Activated CD4-positive, alpha-beta T cell treated with anti-CD3 and anti-CD28 coated beads, Interleukin-2, amount 10 ng/mL, durations not matched to agents 7 days and 5 days (primary cell): ENCODE measurements at regions not wholly inside any gene's neighbourhood (a gene's known extent, or its start where the extent isn't known, plus 50 kb on each side); places are given as distances from the start of the nearest gene placed in this dataset.
"Not testable (repeated sequence)": the region's sequence is repeated elsewhere in the genome, so short reads cannot be mapped to it uniquely, and the experiment has no call there.

Experiments used
- CTCF ChIA-PET: fragments of 350-600 bp; sonication (Branson Sonifier 250); formaldehyde crosslinking; loops from one replicate; lab custom pipeline; 2021; ENCODE audit warnings: antibody characterized with exemption; lab: Charles Lee
- POLR2A ChIA-PET: fragments of 350-600 bp; sonication (Branson Sonifier 250); formaldehyde crosslinking; loops from one replicate; lab custom pipeline; 2021; ENCODE audit warnings: antibody characterized with exemption; lab: Charles Lee
- DNase-seq: peaks from one replicate; pipeline ENCODE4 v3.0.0-alpha.2; 2020
- H3K27ac Mint-ChIP-seq: one replicate; pipeline ENCODE4 v1.8.0; 2021; ENCODE audit warnings: mild to moderate bottlenecking, moderate library complexity, mixed read lengths
- H3K27me3 Mint-ChIP-seq: one replicate; pipeline ENCODE4 v1.8.0; 2021; ENCODE audit warnings: mixed read lengths
- H3K36me3 Mint-ChIP-seq: one replicate; pipeline ENCODE4 v1.8.0; 2021; ENCODE audit warnings: low read depth, mixed read lengths
- H3K4me1 Mint-ChIP-seq: one replicate; pipeline ENCODE4 v1.8.0; 2021; ENCODE audit warnings: mixed read lengths
- H3K4me3 Mint-ChIP-seq: one replicate; pipeline ENCODE4 v1.8.0; 2021; ENCODE audit warnings: mild to moderate bottlenecking, moderate library complexity, mixed read lengths
- H3K9me3 Mint-ChIP-seq: one replicate; pipeline ENCODE4 v1.8.0; 2021; ENCODE audit warnings: mixed read lengths

DNA sequence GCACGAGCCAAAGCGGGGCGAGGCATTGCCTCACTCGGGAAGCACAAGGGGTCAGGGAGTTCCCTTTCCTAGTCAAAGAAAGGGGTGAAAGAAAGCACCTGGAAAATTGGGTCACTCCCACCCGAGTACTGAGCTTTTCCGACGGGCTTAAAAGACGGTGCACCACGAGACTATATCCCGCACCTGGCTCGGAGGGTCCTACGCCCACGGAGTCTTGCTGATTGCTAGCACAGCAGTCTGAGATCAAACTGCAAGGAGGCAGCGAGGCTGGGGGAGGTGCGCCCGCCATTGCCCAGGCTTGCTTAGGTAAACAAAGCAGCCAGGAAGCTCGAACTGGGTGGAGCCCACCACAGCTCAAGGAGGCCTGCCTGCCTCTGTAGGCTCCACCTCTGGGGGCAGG, 172.2 kb upstream of the KCNH8 start:
- H3K9me3 Mint-ChIP-seq, CTCF ChIA-PET, H3K4me1 Mint-ChIP-seq, POLR2A ChIA-PET, DNase-seq, H3K27me3 Mint-ChIP-seq, H3K27ac Mint-ChIP-seq, H3K4me3 Mint-ChIP-seq, H3K36me3 Mint-ChIP-seq: not testable (repeated sequence)

DNA sequence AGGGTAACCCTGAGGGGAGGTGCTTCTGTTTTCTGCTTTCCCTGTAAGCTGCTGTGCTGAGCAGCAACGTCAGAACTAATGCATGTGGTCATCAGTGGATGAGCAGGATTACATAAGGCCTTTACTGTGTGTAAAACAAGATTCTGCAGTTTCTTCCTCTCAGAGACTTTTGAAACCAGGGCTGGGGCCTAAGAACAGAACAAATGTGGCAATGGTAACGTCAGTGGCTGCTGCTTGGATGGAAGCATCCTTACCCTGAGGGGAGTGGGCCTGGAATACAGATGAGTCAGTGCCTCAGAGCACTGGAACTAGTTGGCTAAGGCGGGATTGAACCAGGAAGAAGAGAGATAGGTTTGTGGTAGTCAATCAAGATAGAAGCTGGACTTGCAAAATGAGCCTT, 180.2 kb upstream of the KCNH8 start:
- H3K4me1 Mint-ChIP-seq: no peaks in the 10 kb centered on the region
- peaks cover 14% of the 10 kb centered on the region for H3K9me3 Mint-ChIP-seq
- peaks cover 3% of the 10 kb centered on the region for H3K27me3 Mint-ChIP-seq
- H3K36me3 Mint-ChIP-seq: no peaks in the 10 kb centered on the region
- no peak overlapping the region for H3K4me3 Mint-ChIP-seq
- DNase-seq: no peak
- CTCF ChIA-PET: no interaction called here
- no peak overlapping the region for H3K27ac Mint-ChIP-seq
- POLR2A ChIA-PET: no interaction called here

DNA sequence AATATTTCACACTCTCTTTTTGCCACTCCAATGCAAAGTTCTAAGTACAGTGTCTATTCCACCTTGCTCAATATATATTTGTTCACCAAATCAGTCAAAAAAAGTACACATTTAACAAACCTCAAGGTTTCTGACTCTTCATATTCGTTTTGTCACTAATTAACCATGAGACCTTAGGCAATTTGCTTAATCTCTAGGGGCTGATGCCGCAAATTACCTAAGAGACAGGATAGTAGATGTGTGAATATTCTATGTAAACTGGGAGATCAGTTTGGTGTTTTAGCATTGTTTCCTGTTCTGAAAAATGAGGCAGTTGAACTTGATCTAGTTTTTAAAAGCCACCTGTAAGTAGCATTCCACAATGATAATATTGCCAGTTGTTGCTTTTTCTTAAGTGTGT, 182.5 kb upstream of the KCNH8 start:
- Mint-ChIP-seq H3K4me3 (no peak overlapping the region), H3K27me3 (no peaks in the 10 kb centered on the region), H3K4me1 (no peaks in the 10 kb centered on the region), H3K36me3 (no peaks in the 10 kb centered on the region), H3K9me3 (peaks cover 9% of the 10 kb centered on the region), H3K27ac (no peak overlapping the region)
- POLR2A ChIA-PET: no interaction called here
- CTCF ChIA-PET: no interaction called here
- no peak for DNase-seq

DNA sequence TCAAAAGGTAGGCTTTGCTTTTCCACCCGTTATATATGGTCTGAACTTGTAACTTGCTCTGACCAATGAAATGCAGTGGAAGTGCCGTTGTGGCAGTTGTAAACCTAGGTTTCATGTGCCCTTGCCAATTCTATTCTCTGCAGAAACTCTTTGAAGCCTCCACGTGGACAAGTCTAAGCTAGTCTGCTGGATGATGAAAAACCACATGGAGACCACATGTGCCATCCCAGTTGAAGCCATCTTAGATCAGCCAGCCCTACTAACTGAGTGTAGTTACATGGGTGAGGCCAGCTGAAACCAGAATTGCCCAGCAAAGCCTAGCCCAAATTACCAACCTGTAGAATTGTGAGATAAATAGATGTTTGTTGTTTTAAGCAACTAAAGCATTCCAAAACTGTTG, 183.7 kb upstream of the KCNH8 start:
- no peak overlapping the region for H3K4me3 Mint-ChIP-seq
- DNase-seq: no peak
- H3K27ac Mint-ChIP-seq: no peak overlapping the region
- POLR2A ChIA-PET: no interaction called here
- H3K27me3 Mint-ChIP-seq: no peaks in the 10 kb centered on the region
- peaks cover 9% of the 10 kb centered on the region for H3K9me3 Mint-ChIP-seq
- no peaks in the 10 kb centered on the region for H3K36me3 Mint-ChIP-seq
- CTCF ChIA-PET: no interaction called here
- H3K4me1 Mint-ChIP-seq: no peaks in the 10 kb centered on the region

DNA sequence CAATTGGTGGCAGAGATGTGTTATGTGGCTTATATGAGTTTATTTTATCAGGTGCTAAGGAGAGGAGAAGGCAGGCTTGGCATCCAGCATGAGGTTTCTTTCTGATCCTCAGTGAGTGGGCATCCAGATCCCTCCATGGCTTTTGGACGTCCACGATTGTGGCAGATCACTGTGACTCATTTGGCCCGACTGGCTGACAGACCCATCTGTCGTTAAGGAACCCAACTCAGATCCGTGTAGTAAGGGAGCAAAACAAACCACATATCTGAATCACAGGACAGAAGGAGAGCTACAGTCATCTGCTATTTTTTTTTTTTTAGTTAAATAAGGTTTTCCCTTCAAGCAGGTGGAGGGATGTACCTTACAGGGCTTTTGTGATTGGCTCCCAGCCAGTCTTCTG, 197.0 kb upstream of the KCNH8 start:
- Mint-ChIP-seq H3K27me3 (peaks cover 2% of the 10 kb centered on the region), H3K4me1 (no peaks in the 10 kb centered on the region), H3K9me3 (no peaks in the 10 kb centered on the region), H3K27ac (no peak overlapping the region), H3K4me3 (no peak overlapping the region), H3K36me3 (no peaks in the 10 kb centered on the region)
- DNase-seq: no peak
- ChIA-PET POLR2A (no interaction called here), CTCF (interaction anchor here (0.6 kb wide), 1 partner anchor 1614 kb away, joined by 4 read pairs; no protein-coding TSS in a partner anchor)

DNA sequence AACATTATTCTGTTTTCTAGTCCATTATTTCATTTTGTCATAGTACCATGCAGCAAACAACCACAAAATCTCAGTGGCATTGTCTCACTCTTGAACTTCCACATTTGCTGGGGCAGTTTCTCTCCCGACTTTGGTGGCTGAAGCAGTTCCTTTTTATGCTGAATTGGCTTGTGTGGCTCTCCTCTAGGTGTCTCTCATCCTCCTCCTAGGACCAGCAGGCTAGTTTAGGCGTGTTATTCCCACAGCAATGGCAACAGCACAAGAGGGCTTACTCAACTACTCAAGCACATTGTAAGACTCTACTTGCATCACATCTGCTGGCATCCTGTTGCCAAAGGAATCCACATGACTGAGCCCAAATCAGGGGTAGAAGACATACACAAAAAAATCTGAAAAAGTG, 201.8 kb upstream of the KCNH8 start:
- Mint-ChIP-seq H3K36me3 (no peaks in the 10 kb centered on the region), H3K27me3 (peaks cover 2% of the 10 kb centered on the region), H3K4me3 (no peak overlapping the region), H3K4me1 (no peaks in the 10 kb centered on the region), H3K9me3 (peaks cover 9% of the 10 kb centered on the region), H3K27ac (no peak overlapping the region)
- DNase-seq: no peak
- ChIA-PET POLR2A (no interaction called here), CTCF (no interaction called here)

DNA sequence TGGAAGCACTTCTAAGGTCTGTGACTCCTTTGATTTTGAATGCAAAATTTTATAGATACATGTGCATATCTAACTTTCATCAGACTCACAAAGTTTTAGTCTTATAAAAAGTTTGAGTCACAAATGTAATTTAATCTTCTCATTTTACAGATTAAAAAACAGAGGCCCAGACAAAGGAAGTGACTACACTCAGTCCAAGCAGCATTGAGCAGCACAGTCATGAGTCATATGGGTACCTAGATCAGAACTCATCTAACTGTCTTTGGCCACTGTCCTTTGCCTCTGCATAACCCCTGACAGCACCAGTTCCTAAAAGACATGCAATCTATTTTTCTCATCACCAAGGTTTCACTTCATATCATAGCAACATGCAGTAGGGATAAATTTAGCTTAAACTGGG, 210.7 kb upstream of the KCNH8 start:
- Mint-ChIP-seq H3K4me3 (no peak overlapping the region), H3K27me3 (no peaks in the 10 kb centered on the region), H3K9me3 (peaks cover 2% of the 10 kb centered on the region), H3K4me1 (no peaks in the 10 kb centered on the region), H3K27ac (no peak overlapping the region), H3K36me3 (no peaks in the 10 kb centered on the region)
- ChIA-PET POLR2A (no interaction called here), CTCF (interaction anchor here (0.7 kb wide), 1 partner anchor 93 kb away, joined by 4 read pairs; no protein-coding TSS in a partner anchor)
- DNase-seq: no peak

DNA sequence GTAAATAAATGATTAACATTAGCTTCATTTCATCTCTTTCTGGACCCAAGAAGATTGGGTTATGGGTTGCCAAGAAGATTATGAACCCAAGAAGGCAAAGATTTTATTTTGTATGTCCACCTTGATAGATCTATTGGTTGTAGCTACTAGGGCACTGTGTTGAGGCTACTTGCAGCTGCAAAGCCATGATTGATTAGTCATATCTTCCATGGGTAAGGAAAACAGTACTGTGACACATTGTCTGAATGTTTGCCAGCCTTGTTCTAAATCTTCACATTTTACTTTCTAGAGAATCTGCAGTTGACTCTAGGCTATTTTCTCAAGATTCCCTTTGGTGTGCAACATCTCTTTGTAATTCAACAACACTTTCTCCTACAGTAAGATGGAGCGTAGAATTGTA, 229.2 kb upstream of the KCNH8 start:
- peaks cover 5% of the 10 kb centered on the region for H3K9me3 Mint-ChIP-seq
- peaks cover 2% of the 10 kb centered on the region for H3K27me3 Mint-ChIP-seq
- ChIA-PET POLR2A (no interaction called here), CTCF (no interaction called here)
- no peak for DNase-seq
- H3K4me3 Mint-ChIP-seq: no peak overlapping the region
- H3K4me1 Mint-ChIP-seq: no peaks in the 10 kb centered on the region
- H3K27ac Mint-ChIP-seq: no peak overlapping the region
- no peaks in the 10 kb centered on the region for H3K36me3 Mint-ChIP-seq

DNA sequence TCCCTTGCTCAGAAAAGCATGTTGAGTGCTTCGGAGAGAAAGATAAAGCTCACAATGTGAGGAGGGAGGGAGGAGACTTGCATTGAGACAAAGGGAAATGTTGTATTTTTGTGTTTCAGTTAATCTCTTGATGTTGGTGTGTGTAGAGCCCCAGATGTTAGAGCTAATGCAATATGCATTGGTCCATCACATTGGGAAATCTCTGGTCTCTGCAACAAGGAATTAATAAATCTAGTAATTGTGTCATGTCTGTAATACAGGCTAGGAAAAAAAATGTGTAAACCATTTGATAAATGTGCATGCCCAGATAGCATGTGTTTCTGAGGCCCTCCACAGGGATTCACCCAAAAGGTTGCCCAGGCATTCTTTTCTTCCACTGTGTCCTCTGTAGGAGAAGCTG, 230.4 kb upstream of the KCNH8 start:
- Mint-ChIP-seq H3K4me3 (no peak overlapping the region), H3K4me1 (no peaks in the 10 kb centered on the region), H3K27me3 (peaks cover 2% of the 10 kb centered on the region), H3K9me3 (peaks cover 5% of the 10 kb centered on the region), H3K27ac (no peak overlapping the region), H3K36me3 (no peaks in the 10 kb centered on the region)
- DNase-seq: no peak
- ChIA-PET POLR2A (no interaction called here), CTCF (no interaction called here)

DNA sequence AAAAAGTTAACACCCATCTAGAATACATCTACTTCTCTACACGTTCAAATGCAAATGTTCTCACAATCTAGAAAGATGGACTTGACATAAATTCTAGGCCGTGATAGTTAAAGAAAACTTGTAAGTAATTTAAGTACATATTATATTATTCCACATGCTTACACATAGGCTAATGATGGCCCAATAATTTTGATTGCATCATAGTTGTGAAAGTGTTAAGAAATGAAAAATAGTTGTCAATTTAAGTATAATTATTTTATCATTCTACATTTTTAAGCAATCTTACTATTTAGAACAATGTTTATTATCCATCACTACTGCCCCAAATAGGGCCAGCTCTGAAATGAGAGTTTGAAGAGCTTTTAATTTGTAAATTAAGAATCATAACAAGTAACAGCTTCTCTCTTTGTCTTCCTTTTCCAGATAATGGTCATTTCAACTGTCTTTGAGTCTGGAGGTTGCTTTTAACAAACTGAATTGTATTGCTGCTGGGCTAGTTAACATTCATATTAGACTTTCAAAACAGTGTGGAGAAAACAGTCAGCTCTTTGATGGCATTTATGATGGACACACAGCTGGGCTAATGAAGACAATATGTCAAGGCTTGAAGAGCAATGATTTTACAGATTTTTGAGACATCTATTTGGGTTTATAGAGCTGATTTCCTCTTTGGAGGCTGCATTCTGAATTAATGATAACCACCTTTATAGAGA, 246.1 kb upstream of the KCNH8 start:
- ChIA-PET CTCF (no interaction called here), POLR2A (no interaction called here)
- Mint-ChIP-seq H3K27ac (no peak overlapping the region), H3K4me3 (no peak overlapping the region), H3K27me3 (no peaks in the 10 kb centered on the region), H3K9me3 (no peaks in the 10 kb centered on the region), H3K4me1 (peaks cover 7% of the 10 kb centered on the region), H3K36me3 (no peaks in the 10 kb centered on the region)
- DNase-seq: no peak

DNA sequence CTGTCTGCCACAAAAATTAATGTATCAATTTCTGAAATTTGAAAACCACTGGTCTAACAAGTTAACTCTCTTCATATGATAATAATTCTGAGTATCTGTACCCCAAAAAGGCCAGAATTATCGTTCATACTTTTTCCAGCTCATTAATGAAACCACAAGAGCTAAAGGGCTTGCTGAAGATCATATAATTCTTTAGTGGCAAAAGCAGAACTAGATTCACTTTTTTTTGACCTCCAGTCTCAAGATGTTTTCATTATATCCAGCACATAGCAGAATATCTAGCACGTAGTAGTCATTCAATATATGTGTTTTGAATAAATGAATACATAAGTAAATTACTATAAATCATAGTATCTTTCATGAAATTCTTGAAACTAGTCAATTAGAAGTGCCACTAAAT, 246.7 kb upstream of the KCNH8 start:
- no peak overlapping the region for H3K27ac Mint-ChIP-seq
- POLR2A ChIA-PET: no interaction called here
- no peak overlapping the region for H3K4me3 Mint-ChIP-seq
- CTCF ChIA-PET: no interaction called here
- H3K36me3 Mint-ChIP-seq: no peaks in the 10 kb centered on the region
- H3K4me1 Mint-ChIP-seq: peaks cover 7% of the 10 kb centered on the region
- no peaks in the 10 kb centered on the region for H3K27me3 Mint-ChIP-seq
- H3K9me3 Mint-ChIP-seq: no peaks in the 10 kb centered on the region
- no peak for DNase-seq

DNA sequence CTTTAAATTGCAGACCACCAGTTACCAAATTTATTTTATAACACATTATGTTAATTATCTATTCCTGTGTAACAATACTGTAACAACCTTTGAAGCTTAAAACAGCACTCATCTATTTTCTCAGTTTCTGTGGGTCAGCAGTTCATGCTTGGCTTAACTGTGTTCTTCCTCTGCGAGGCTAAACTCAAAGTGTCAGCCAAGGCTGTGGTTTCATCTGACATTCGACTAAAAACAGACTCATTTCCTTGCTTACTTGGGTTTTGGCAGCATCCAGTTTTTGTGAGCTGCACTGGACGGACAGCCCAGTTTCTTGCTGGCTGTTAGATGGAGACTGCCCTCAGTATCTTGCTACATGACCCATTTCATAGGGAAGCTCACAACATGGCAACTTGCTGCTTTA, 247.3 kb upstream of the KCNH8 start:
- no peaks in the 10 kb centered on the region for H3K36me3 Mint-ChIP-seq
- no peak for DNase-seq
- ChIA-PET POLR2A (no interaction called here), CTCF (no interaction called here)
- H3K4me1 Mint-ChIP-seq: peaks cover 7% of the 10 kb centered on the region
- no peaks in the 10 kb centered on the region for H3K27me3 Mint-ChIP-seq
- no peak overlapping the region for H3K27ac Mint-ChIP-seq
- no peaks in the 10 kb centered on the region for H3K9me3 Mint-ChIP-seq
- no peak overlapping the region for H3K4me3 Mint-ChIP-seq

DNA sequence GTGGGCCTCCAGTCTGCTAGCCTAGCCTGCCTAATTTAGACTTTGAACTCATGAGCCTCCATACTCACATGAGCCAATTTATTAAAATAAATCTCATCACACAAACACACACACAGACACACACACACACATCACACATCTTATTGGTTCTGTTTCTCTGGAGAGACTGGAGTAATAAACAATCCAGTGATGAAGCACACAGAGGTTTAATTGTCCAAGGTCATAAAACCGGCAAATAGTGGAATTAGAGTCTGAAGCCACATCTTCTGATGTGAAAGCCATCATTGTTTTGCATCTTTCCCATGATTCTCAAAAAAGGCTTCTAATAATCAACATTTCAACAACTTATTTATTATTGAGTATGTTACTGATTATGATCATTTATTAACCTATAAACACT, 249.4 kb upstream of the KCNH8 start:
- POLR2A ChIA-PET: no interaction called here
- H3K4me3 Mint-ChIP-seq: no peak overlapping the region
- no peaks in the 10 kb centered on the region for H3K27me3 Mint-ChIP-seq
- H3K36me3 Mint-ChIP-seq: no peaks in the 10 kb centered on the region
- H3K4me1 Mint-ChIP-seq: peaks cover 7% of the 10 kb centered on the region
- no peak overlapping the region for H3K27ac Mint-ChIP-seq
- no peak for DNase-seq
- CTCF ChIA-PET: no interaction called here
- H3K9me3 Mint-ChIP-seq: no peaks in the 10 kb centered on the region

DNA sequence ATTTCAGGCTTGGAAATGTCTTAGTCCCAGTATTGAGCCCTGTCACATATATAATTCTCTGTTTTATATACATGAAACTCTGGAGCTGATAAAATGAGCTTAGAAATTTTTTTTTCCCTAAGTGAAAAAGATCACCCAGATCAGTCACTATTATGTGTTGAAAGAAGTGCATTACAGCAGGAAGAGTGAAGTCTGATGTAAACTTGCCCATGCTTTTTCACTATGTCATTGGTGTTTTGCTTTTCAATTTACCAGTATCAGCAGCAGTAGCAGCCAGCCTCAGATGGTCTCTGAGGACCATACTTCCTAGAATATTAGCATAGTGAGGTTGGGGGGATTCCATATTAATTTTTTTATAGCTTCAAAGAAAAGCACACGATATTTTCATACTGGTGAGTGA, 255.6 kb upstream of the KCNH8 start:
- no peaks in the 10 kb centered on the region for H3K27me3 Mint-ChIP-seq
- H3K9me3 Mint-ChIP-seq: peaks cover 3% of the 10 kb centered on the region
- ChIA-PET CTCF (no interaction called here), POLR2A (no interaction called here)
- H3K27ac Mint-ChIP-seq: no peak overlapping the region
- peaks cover 20% of the 10 kb centered on the region for H3K4me1 Mint-ChIP-seq
- no peak for DNase-seq
- no peaks in the 10 kb centered on the region for H3K36me3 Mint-ChIP-seq
- no peak overlapping the region for H3K4me3 Mint-ChIP-seq
